Subcutaneous abdominal adipose tissue (tissue), 5 donors: ENCODE measurements at regions not wholly inside any gene's neighbourhood (a gene's known extent, or its start where the extent isn't known, plus 50 kb on each side); places are given as distances from the start of the nearest gene placed in this dataset.

Experiments used
- H3K27ac ChIP-seq: one replicate; pipeline ENCODE4 v1.7.0; 2013; ENCODE audit warnings: low read depth, mild to moderate bottlenecking, inconsistent platforms, low read length, moderate library complexity
- H3K27me3 ChIP-seq, 5 donors: one replicate each; pipeline ENCODE4 v1.7.0; 2013; ENCODE audit warnings: low read length in 5 of 5, inconsistent platforms in 1 of 5; ENCODE audit not compliant: control insufficient read depth in 5 of 5, insufficient read depth in 4 of 5
- H3K36me3 ChIP-seq, 5 donors: one replicate each; pipeline ENCODE4 v1.7.0; 2013; ENCODE audit warnings: low read length in 5 of 5; ENCODE audit not compliant: control insufficient read depth in 5 of 5, insufficient read depth in 5 of 5
- H3K4me1 ChIP-seq, 5 donors: one replicate each; pipeline ENCODE4 v1.7.0; 2013; ENCODE audit warnings: low read length in 5 of 5, mild to moderate bottlenecking in 3 of 5, moderate library complexity in 1 of 5; ENCODE audit not compliant: control insufficient read depth in 5 of 5, insufficient read depth in 5 of 5
- H3K4me3 ChIP-seq, 5 donors: one replicate each; pipeline ENCODE4 v1.7.0; 2013; ENCODE audit warnings: low read length in 5 of 5, low read depth in 1 of 5
- H3K9ac ChIP-seq, 5 donors: one replicate each; pipeline ENCODE4 v1.7.0; 2013; ENCODE audit warnings: low read length in 5 of 5, mild to moderate bottlenecking in 4 of 5, moderate library complexity in 3 of 5
- H3K9me3 ChIP-seq, 5 donors: one replicate each; pipeline ENCODE4 v1.7.0; 2013; ENCODE audit warnings: low read length in 5 of 5; ENCODE audit not compliant: control insufficient read depth in 5 of 5
- donor health status: healthy.
- donor health status: healthy.
- donor health status: healthy.
- donor health status: healthy.
- donor health status: healthy.

GRCh38 chr18:42568773-42569172 is 546.7 kb downstream of the RIT2 start:
- Histone ChIP-seq H3K9ac (no peak overlapping the region), H3K27me3 (no peaks in the 10 kb centered on the region), H3K9me3 (no peaks in the 10 kb centered on the region), H3K4me1 (no peaks in the 10 kb centered on the region), H3K27ac (no peak overlapping the region), H3K4me3 (no peak overlapping the region), H3K36me3 (no peaks in the 10 kb centered on the region)

GRCh38 chr18:42574871-42575270 is 540.6 kb downstream of the RIT2 start:
- no peak overlapping the region for H3K4me3 ChIP-seq
- no peaks in the 10 kb centered on the region for H3K9me3 ChIP-seq
- H3K36me3 ChIP-seq, result no peaks in the 10 kb centered on the region
- no peak overlapping the region for H3K9ac ChIP-seq
- H3K4me1 ChIP-seq, result peaks cover 0 to 4% (median 0%) of the 10 kb centered on the region in 5 donors
- H3K27ac ChIP-seq, result no peak overlapping the region
- no peaks in the 10 kb centered on the region for H3K27me3 ChIP-seq

- Histone ChIP-seq H3K9me3 (no peaks in the 10 kb centered on the region), H3K36me3 (no peaks in the 10 kb centered on the region), H3K4me1 (peaks cover 0 to 4% (median 0%) of the 10 kb centered on the region in 5 donors), H3K27me3 (no peaks in the 10 kb centered on the region), H3K4me3 (no peak overlapping the region), H3K9ac (no peak overlapping the region), H3K27ac (no peak overlapping the region)
These were observed 539.4 kb downstream of the RIT2 start for GRCh38 chr18:42576124-42576523.

- no peaks in the 10 kb centered on the region for H3K36me3 ChIP-seq
- H3K9me3 ChIP-seq, result no peaks in the 10 kb centered on the region
- H3K27me3 ChIP-seq, result no peaks in the 10 kb centered on the region
- H3K4me1 ChIP-seq, result peaks cover 0 to 4% (median 0%) of the 10 kb centered on the region in 5 donors
- H3K9ac ChIP-seq, result no peak overlapping the region
- no peak overlapping the region for H3K27ac ChIP-seq
- no peak overlapping the region for H3K4me3 ChIP-seq
These were observed 536.7 kb downstream of the RIT2 start for GRCh38 chr18:42578792-42579191.

GRCh38 chr18:42582266-42582665 is 533.2 kb downstream of the RIT2 start:
- Histone ChIP-seq H3K36me3 (no peaks in the 10 kb centered on the region), H3K4me3 (no peak overlapping the region), H3K4me1 (no peaks in the 10 kb centered on the region), H3K27ac (no peak overlapping the region), H3K27me3 (no peaks in the 10 kb centered on the region), H3K9me3 (no peaks in the 10 kb centered on the region), H3K9ac (no peak overlapping the region)

GRCh38 chr18:42583283-42583731 is 532.2 kb downstream of the RIT2 start:
- Histone ChIP-seq H3K4me1 (no peaks in the 10 kb centered on the region), H3K9ac (no peak overlapping the region), H3K27me3 (no peaks in the 10 kb centered on the region), H3K4me3 (no peak overlapping the region), H3K27ac (no peak overlapping the region), H3K9me3 (no peaks in the 10 kb centered on the region), H3K36me3 (no peaks in the 10 kb centered on the region)

GRCh38 chr18:42586601-42587000 is 528.9 kb downstream of the RIT2 start:
- H3K4me1 ChIP-seq, result no peaks in the 10 kb centered on the region
- H3K9me3 ChIP-seq, result peaks cover 0 to 3% (median 0%) of the 10 kb centered on the region in 5 donors
- H3K36me3 ChIP-seq, result no peaks in the 10 kb centered on the region
- no peaks in the 10 kb centered on the region for H3K27me3 ChIP-seq
- H3K9ac ChIP-seq, result no peak overlapping the region
- H3K27ac ChIP-seq, result no peak overlapping the region
- H3K4me3 ChIP-seq, result no peak overlapping the region

GRCh38 chr18:42588786-42589185 is 526.7 kb downstream of the RIT2 start:
- Histone ChIP-seq H3K27me3 (no peaks in the 10 kb centered on the region), H3K27ac (no peak overlapping the region), H3K36me3 (no peaks in the 10 kb centered on the region), H3K4me3 (no peak overlapping the region), H3K9ac (no peak overlapping the region), H3K9me3 (peaks cover 0 to 3% (median 0%) of the 10 kb centered on the region in 5 donors), H3K4me1 (peaks cover 0 to 6% (median 0%) of the 10 kb centered on the region in 5 donors)

- Histone ChIP-seq H3K9me3 (no peaks in the 10 kb centered on the region), H3K27me3 (no peaks in the 10 kb centered on the region), H3K9ac (no peak overlapping the region), H3K27ac (no peak overlapping the region), H3K4me3 (no peak overlapping the region), H3K4me1 (peaks cover 0 to 11% (median 0%) of the 10 kb centered on the region in 5 donors), H3K36me3 (no peaks in the 10 kb centered on the region)
These were observed 510.7 kb downstream of the RIT2 start for GRCh38 chr18:42604820-42605219.

- H3K9me3 ChIP-seq, result peaks cover 0 to 3% (median 0%) of the 10 kb centered on the region in 5 donors
- H3K27ac ChIP-seq, result no peak overlapping the region
- H3K9ac ChIP-seq, result no peak overlapping the region
- H3K4me1 ChIP-seq, result peaks cover 0 to 8% (median 0%) of the 10 kb centered on the region in 5 donors
- no peaks in the 10 kb centered on the region for H3K36me3 ChIP-seq
- H3K4me3 ChIP-seq, result no peak overlapping the region
- H3K27me3 ChIP-seq, result no peaks in the 10 kb centered on the region
These were observed 508.5 kb downstream of the RIT2 start for GRCh38 chr18:42606886-42607495.
